Neutrophil (primary cell): ENCODE measurements at regions not wholly inside any gene's neighbourhood (a gene's known extent, or its start where the extent isn't known, plus 50 kb on each side); places are given as distances from the start of the nearest gene placed in this dataset.
"Not testable (repeated sequence)": the region's sequence is repeated elsewhere in the genome, so short reads cannot be mapped to it uniquely, and the experiment has no call there.

Source experiments
- H3K27ac ChIP-seq: fragments of 200-600 bp; sonication (generic); 2 replicates; pipeline ENCODE4 v1.5.1; 2016; ENCODE audit warnings: mild to moderate bottlenecking, moderate library complexity
- H3K27me3 ChIP-seq: fragments of 200-600 bp; sonication (generic); 2 replicates; pipeline ENCODE4 v1.6.0; 2016; ENCODE audit warnings: mild to moderate bottlenecking
- H3K36me3 ChIP-seq: fragments of 200-600 bp; sonication (generic); 2 replicates; pipeline ENCODE4 v1.5.1; 2017
- H3K4me1 ChIP-seq, 2 experiments: fragments of 200-600 bp in 1 of 2; sonication (generic) in 1 of 2; 1 replicate in 1 of 2; 2 replicates in 1 of 2; pipeline versions ENCODE4 v1.5.1 to v1.6.1; 2013 to 2016; ENCODE audit warnings: low read depth in 1 of 2, low read length in 1 of 2, mild to moderate bottlenecking in 1 of 2, moderate library complexity in 1 of 2; ENCODE audit not compliant: control insufficient read depth in 1 of 2, insufficient read depth in 1 of 2
- H3K4me3 ChIP-seq, 2 experiments: fragments of 200-600 bp in 1 of 2; sonication (generic) in 1 of 2; 1 replicate in 1 of 2; 2 replicates in 1 of 2; pipeline ENCODE4 v1.5.1; 2013 to 2016; ENCODE audit warnings: low read depth in 1 of 2, low read length in 1 of 2, mild to moderate bottlenecking in 1 of 2, moderate library complexity in 1 of 2
- H3K9me3 ChIP-seq: fragments of 200-600 bp; sonication (generic); 2 replicates; pipeline ENCODE4 v1.5.1; 2016
- TF ChIP-seq, protein P1 (sequence below): fragments of 200-600 bp; sonication (generic); IDR thresholded peaks from 2 replicates; pipeline ENCODE4 v1.5.1; 2016; ENCODE audit warnings: antibody characterized with exemption

DNA sequence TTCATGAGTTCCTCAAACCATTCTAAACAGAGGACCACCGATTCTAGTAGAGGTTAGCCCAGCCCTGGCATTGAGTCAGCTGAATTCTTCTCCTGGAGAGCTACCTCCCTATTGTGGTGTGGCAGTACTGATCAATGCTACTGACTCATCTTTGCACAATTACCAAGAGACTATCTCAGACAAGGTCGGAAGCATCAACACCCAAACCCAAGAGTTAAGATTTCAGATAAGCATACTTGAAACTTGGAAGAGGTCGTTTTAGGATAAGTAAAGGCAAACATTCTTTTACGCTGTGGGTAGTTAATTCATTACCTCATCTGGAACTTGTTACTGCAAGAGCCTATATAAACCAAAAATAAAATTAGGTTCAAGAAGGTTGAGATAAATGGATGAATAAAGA is 154.6 kb upstream of the NRBF2 start:
- H3K4me3 ChIP-seq = no peak overlapping the region
- H3K4me1 ChIP-seq = no peaks in the 10 kb centered on the region
- TF ChIP-seq, protein P1, sequence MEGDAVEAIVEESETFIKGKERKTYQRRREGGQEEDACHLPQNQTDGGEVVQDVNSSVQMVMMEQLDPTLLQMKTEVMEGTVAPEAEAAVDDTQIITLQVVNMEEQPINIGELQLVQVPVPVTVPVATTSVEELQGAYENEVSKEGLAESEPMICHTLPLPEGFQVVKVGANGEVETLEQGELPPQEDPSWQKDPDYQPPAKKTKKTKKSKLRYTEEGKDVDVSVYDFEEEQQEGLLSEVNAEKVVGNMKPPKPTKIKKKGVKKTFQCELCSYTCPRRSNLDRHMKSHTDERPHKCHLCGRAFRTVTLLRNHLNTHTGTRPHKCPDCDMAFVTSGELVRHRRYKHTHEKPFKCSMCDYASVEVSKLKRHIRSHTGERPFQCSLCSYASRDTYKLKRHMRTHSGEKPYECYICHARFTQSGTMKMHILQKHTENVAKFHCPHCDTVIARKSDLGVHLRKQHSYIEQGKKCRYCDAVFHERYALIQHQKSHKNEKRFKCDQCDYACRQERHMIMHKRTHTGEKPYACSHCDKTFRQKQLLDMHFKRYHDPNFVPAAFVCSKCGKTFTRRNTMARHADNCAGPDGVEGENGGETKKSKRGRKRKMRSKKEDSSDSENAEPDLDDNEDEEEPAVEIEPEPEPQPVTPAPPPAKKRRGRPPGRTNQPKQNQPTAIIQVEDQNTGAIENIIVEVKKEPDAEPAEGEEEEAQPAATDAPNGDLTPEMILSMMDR = no peak
- H3K36me3 ChIP-seq = no peaks in the 10 kb centered on the region
- H3K27ac ChIP-seq = no peak overlapping the region
- H3K27me3 ChIP-seq = no peaks in the 10 kb centered on the region
- H3K9me3 ChIP-seq = no peaks in the 10 kb centered on the region

DNA sequence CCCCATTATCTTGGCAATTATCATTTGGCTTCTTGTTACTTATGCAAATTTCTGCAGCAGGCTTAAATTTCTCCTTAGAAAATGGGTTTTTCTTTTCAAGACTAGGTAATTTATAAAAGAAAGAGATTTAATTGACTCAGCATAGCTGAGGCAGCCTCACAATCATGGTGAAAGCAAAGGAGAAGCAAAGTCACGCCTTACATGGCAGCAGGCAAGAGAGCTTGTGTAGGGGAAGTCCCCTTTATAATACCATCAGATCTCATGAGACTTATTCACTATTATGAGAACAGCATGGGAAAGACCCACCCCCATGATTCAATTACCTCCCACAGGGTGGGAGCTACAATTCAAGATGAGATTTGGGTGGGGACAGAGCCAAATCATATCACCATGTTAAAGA is 158.3 kb upstream of the NRBF2 start:
- H3K4me1 ChIP-seq, H3K9me3 ChIP-seq, H3K36me3 ChIP-seq, H3K4me3 ChIP-seq, H3K27me3 ChIP-seq, H3K27ac ChIP-seq: not testable (repeated sequence)

DNA sequence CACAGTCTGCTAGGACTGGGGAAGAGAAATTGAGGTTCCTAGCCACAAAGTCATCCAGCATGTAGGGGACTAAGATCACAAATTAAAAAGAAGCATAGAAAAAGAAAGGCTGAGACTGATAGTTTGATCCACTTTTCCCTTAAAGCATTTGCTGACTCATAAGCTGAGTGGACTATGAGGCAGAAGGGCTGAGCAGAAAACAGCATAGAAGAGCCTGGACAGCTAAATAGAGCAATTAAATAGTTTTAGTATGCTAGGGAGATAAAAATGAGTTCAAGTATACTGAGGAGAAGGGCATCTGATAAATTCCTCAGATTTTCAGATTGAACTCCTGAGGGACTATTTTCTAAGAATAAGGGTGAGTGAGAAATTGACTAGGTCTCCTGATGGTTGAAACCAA is 155.9 kb upstream of the EGR2 start:
- Histone ChIP-seq H3K27me3 (peaks cover 5% of the 10 kb centered on the region), H3K4me1 (no peaks in the 10 kb centered on the region), H3K36me3 (no peaks in the 10 kb centered on the region), H3K9me3 (no peaks in the 10 kb centered on the region), H3K4me3 (no peak overlapping the region), H3K27ac (no peak overlapping the region)
- TF ChIP-seq, protein P1 = no peak

DNA sequence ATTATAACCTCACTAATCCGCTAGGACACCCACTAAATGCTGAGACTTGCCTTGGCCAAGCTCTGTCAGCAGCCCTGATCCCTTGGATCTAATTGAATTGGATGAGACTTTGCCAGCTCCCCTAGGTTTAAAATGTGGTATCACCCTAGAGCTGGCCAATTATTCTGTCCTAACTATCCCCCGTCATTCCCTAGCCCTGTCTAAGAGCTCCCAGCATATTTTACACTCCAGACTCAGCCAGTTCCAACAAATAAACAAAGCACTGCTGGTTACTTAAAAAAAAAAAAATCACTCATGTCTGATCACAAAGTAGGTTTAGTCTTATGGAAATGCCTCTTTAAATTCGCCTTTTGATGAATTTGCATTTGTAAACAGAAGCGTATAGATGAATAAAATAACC is 147.9 kb upstream of the EGR2 start:
- H3K36me3 ChIP-seq = no peaks in the 10 kb centered on the region
- peaks cover 12% of the 10 kb centered on the region for H3K27me3 ChIP-seq
- no peak overlapping the region for H3K27ac ChIP-seq
- no peak overlapping the region for H3K4me3 ChIP-seq
- H3K4me1 ChIP-seq = no peaks in the 10 kb centered on the region
- TF ChIP-seq, protein P1 = no peak
- no peaks in the 10 kb centered on the region for H3K9me3 ChIP-seq

DNA sequence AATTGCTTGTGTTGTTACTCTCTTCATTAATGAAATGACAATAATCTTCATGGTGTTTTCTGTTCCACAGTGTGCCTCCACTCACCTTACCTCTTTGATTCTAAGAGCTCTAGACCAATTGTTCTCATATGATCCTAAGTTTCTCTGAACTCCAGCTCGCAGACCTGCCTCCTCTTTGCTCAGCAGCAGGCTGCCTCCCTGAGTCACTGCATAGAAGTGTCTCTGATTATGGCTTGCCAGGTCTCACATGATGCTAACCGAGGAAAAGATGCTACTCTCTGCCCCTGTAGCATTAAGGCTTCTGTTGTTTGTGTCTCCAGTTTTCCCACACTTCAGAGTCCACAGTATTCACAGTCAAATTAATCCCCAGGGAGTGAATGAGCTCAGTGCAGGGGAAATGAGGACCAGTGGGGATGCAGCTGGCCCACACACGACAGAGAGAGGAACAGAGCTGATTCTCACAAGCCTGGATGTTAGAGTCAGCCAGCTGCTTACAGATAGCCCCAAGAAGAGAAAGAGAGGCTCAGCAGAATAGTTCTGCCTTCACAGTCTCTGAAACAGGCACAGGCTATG is 145.9 kb upstream of the EGR2 start:
- TF ChIP-seq, protein P1 = no peak
- H3K36me3 ChIP-seq = no peaks in the 10 kb centered on the region
- H3K27me3 ChIP-seq = peaks cover 15% of the 10 kb centered on the region
- no peaks in the 10 kb centered on the region for H3K4me1 ChIP-seq
- H3K4me3 ChIP-seq = no peak overlapping the region
- H3K9me3 ChIP-seq = no peaks in the 10 kb centered on the region
- no peak overlapping the region for H3K27ac ChIP-seq

DNA sequence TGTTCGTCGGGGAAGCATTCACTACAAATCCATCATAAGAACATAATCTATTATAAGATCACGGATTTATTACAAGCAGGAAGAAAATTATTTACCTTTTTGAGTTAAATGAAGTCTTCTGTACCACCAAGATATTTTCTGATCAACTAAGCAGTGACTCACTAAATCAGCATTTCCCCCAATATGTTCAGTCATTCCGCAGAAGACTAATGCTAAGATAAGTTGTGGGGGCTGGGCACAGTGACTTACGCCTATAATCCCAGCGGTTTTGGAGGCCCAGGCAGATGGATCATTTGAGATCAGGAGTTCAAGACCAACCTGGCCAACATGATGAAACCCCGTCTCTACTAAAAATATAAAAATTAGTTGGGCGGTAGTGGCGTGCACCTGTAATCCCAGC is 144.2 kb upstream of the EGR2 start:
- TF ChIP-seq, protein P1 = no peak

More for the DNA sequence above, 144.2 kb upstream of the EGR2 start:
- Histone ChIP-seq H3K9me3 (no peaks in the 10 kb centered on the region), H3K27me3 (peaks cover 15% of the 10 kb centered on the region), H3K27ac (no peak overlapping the region), H3K4me1 (no peaks in the 10 kb centered on the region), H3K36me3 (no peaks in the 10 kb centered on the region), H3K4me3 (no peak overlapping the region)
